ENCODE measurements at regions not wholly inside any gene's neighbourhood (a gene's known extent, or its start where the extent isn't known, plus 50 kb on each side); places are given as distances from the start of the nearest gene placed in this dataset.

GRCh38 chr15:31964586-31965307, 65.6 kb upstream of the CHRNA7 start:
- no peak for DNase-seq (ENCODE audit: low read depth in 3 of 3, low spot score in 1 of 3)

- no peak for DNase-seq (ENCODE audit: low read depth in 3 of 3, low spot score in 1 of 3)
These were observed 60.3 kb upstream of the CHRNA7 start for GRCh38 chr15:31970007-31970406.

- no peak for DNase-seq (ENCODE audit: low read depth in 3 of 3, low spot score in 1 of 3)
These were observed 57.1 kb upstream of the CHRNA7 start for GRCh38 chr15:31973197-31973596.

GRCh38 chr15:31974154-31974794, 56.0 kb upstream of the CHRNA7 start:
- no peak for DNase-seq (ENCODE audit: low read depth in 3 of 3, low spot score in 1 of 3)

- no peak for DNase-seq (ENCODE audit: low read depth in 3 of 3, low spot score in 1 of 3)
These were observed 55.2 kb upstream of the CHRNA7 start for GRCh38 chr15:31974855-31975829.

- DNase-seq (ENCODE audit: low read depth in 3 of 3, low spot score in 1 of 3), result no peak
These were observed 54.5 kb upstream of the CHRNA7 start for GRCh38 chr15:31975830-31976229.

- no peak for DNase-seq (ENCODE audit: low read depth in 3 of 3, low spot score in 1 of 3)
These were observed 53.2 kb upstream of the CHRNA7 start for GRCh38 chr15:31977138-31977537.

GRCh38 chr15:31977812-31978661, 52.3 kb upstream of the CHRNA7 start:
- peak in 2 of 3 donors; percentile 8 to 51 for DNase-seq (ENCODE audit: low read depth in 3 of 3, low spot score in 1 of 3)

Measured in stimulated activated CD4-positive, alpha-beta T cell treated with anti-CD3 and anti-CD28 coated beads, TNF-alpha, amount 100 ng/mL, for 1 hour (primary cell).